22Rv1 (cell line): ENCODE measurements at regions not wholly inside any gene's neighbourhood (a gene's known extent, or its start where the extent isn't known, plus 50 kb on each side); places are given as distances from the start of the nearest gene placed in this dataset.

Experiments
- H3K27ac ChIP-seq: fragments of 450-650 bp; 2 replicates; pipeline ENCODE4 v1.5.1; 2017
- CTCF ChIP-seq: fragments of 450-650 bp; IDR thresholded peaks from 2 replicates; pipeline ENCODE4 v1.5.1; 2017; ENCODE audit warnings: mild to moderate bottlenecking
- ZFX ChIP-seq: fragments of 450-650 bp; IDR thresholded peaks from 2 replicates; pipeline ENCODE4 v1.6.1; 2017; ENCODE audit warnings: antibody characterized with exemption, borderline replicate concordance

DNA sequence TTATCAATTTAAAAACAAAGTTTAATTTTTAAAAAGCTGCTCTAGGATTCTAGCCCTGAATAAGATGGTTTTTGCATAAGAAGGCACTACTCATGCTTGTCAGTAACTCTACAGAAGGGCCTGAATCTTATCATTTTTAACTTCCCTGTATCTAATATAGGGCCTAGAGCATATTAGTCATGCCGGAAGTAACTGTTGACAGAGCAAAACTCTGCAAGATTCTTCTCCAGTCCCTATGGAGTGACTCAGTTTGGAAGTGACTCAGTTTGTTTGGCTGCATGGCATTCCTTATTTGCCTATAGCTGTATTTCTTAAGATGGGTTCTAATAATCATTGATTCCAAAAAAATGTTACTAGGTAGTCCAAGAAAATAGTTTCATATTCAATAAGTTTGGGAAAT is 431.8 kb upstream of the HTR2C start:
- no peak for TF ChIP-seq CTCF
- no peak for TF ChIP-seq ZFX
- H3K27ac ChIP-seq = no peak overlapping the region

DNA sequence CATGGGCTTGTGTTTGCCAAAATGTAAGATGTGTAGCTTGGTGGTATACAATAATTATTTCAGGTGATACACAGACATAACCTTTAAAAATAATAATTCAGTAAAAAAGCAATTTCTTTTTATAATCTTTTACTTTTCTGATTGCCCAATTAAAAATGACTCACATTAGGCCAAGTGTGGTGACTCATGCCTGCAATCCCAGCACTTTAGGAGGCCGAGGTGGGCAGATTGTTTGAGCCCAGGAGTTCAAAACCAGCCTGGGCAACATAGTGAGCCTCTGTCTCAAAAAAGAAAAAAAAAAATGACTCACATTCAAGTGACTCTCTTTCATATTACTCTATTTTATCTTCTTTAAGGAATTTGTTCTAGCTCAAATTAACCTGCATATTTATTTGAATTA is 449.4 kb upstream of the HTR2C start:
- TF ChIP-seq ZFX (no peak), CTCF (no peak)
- no peak overlapping the region for H3K27ac ChIP-seq

DNA sequence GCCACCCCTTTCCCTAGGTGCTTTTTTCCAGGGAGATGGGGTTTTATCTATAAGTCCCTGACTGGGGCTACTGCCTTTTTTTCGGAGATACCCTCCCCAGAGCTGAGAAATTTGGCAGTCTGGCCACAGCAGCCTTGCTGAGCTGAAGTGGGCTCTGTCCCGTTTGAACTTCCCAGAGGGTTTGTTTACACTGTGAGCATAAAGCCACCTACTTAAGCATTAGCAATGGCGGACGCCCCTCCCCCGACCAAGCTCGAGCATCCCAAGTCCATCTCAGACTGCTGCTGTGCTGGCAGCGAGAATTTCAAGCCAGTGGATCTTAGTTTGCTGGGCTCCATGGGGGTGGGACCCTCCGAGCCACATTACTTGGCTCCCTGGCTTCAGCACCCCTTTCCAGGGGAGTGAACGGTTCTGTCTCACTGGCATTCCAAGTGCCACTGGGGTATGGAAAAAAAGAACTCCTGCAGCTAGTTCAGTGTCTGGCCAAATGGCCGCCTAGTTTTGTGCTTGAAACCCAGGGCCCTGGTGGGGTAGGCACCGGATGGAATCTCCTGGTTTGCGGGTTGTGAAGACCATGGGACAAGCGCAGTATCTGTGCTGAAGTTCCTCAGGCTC is 456.4 kb upstream of the HTR2C start:
- TF ChIP-seq CTCF = no peak
- no peak for TF ChIP-seq ZFX
- H3K27ac ChIP-seq = no peak overlapping the region

GRCh38 chrX:114127005-114127404 is 456.9 kb upstream of the HTR2C start:
- H3K27ac ChIP-seq = no peak overlapping the region
- TF ChIP-seq CTCF (no peak), ZFX (no peak)

DNA sequence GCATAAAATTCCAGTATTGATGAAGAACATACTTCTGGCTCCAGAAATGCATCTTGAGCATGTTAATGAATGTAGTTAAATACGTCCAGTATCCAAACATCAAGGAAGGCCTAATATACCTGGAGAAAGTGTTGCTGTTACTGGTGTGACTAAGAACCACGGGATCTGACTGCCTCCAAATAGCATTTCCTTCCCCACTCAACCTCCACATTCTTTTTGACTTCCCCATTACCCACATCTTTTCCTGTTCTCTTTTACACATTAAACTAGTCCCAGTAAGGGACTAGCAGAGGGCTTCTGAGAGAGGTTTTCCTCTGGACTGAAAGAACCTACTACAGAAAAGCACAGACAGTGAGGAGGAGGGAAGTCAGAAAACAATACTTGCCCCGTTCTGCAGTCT is 482.8 kb upstream of the HTR2C start:
- H3K27ac ChIP-seq = no peak overlapping the region
- no peak for TF ChIP-seq CTCF
- no peak for TF ChIP-seq ZFX

DNA sequence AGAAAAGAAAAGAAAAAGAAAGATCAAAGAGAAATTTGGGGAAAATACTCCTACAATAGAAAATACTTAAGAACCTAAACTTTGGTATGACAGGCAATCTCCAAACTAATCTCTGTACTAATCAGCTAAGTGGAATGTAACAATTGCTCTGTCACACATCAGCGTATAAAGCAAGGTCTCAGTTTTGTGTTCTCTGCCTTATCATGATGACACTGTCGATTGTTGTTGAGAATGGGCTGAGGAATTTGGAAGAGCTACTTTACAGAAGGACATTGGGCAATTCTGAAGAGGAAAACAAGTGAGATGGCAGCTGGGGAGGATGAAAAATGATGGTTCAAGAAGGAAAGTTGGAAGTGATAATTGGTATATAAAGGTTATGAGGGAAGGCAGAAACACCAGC is 486.0 kb upstream of the HTR2C start:
- H3K27ac ChIP-seq = no peak overlapping the region
- no peak for TF ChIP-seq ZFX
- no peak for TF ChIP-seq CTCF

DNA sequence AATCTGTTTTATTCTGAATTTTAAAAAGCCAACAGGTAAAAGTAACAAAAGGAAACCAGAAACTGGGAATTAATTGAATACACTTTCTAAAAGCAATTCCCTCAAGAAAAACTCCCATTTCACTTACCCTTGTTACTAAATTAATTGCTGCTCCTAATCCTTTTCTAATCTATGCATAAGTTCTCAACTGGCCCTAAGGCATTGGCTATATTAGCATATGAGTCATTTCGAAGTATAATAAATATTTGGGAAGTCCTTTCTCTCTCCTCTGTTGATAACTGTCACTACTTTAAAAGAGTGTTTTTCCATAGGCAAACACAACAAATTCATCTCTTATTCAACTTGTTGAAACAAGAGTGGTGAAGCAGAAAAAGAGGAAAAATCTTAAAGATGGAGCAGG is 486.5 kb upstream of the HTR2C start:
- TF ChIP-seq ZFX (no peak), CTCF (no peak)
- H3K27ac ChIP-seq = no peak overlapping the region
